Pancreas (tissue), 10 donors: ENCODE measurements at regions not wholly inside any gene's neighbourhood (a gene's known extent, or its start where the extent isn't known, plus 50 kb on each side); places are given as distances from the start of the nearest gene placed in this dataset.

Source experiments
- ATAC-seq, 4 donors: fragments of 200-7000 bp; cut with Tn5 transposase; one replicate each; pipeline versions ENCODE4 v1.8.0 to v1.9.1; 2020; ENCODE audit warnings: mild to moderate bottlenecking in 4 of 4, moderate library complexity in 4 of 4
- DNase-seq, 6 donors: peaks; one replicate each; pipeline ENCODE4 v3.0.0-alpha.2; 2020
- FAIRE-seq: peaks from 2 replicates; lab custom pipeline; 2012; peaks lifted over from hg19 to GRCh38; lab: Jason Lieb, UNC
- H3K27ac ChIP-seq, 4 donors: fragments of 200-600 bp; sonication (generic); 1 replicate in 3 of 4; 2 replicates in 1 of 4; pipeline versions ENCODE4 v1.5.0 to v1.8.0; 2020
- H3K27me3 ChIP-seq, 4 donors: fragments of 200-600 bp; one replicate each; pipeline ENCODE4 v1.8.0; 2021
- H3K36me3 ChIP-seq, 3 donors: fragments of 200-600 bp; sonication (generic) in 1 of 3; one replicate each; pipeline versions ENCODE4 v1.5.0 to v1.8.0; 2020 to 2021
- H3K4me1 ChIP-seq, 3 donors: fragments of 200-600 bp; one replicate each; pipeline ENCODE4 v1.8.0; 2021
- H3K4me3 ChIP-seq, 4 donors: fragments of 200-600 bp; sonication (generic) in 2 of 4; one replicate each; pipeline versions ENCODE4 v1.5.0 to v1.8.0; 2020 to 2021
- H3K9me3 ChIP-seq, 4 donors: fragments of 200-600 bp; one replicate each; pipeline ENCODE4 v1.8.0; 2021
- CTCF ChIP-seq, 4 donors: fragments of 200-600 bp; sonication (generic) in 3 of 4; IDR thresholded peaks; one replicate each; pipeline versions ENCODE4 v1.5.0 to v1.8.0; 2021; ENCODE audit warnings: antibody characterized with exemption in 4 of 4
- WGBS, 2 donors: extraction: QIAGEN DNeasy Blood & Tissue Kit; methylation state at CpG; one replicate each; pipeline ENCODE4 v1.1.7; 2013; 5-methylcytosine and 5-hydroxymethylcytosine counted together
- intact Hi-C, 3 donors: fragments of 100-400 bp; cut with DNase I; formaldehyde crosslinking; loops; one replicate each; pipeline versions ENCODE4 v1.11.1 to v1.14.2; 2022
- donor health status: healthy with polysubstance abuse.
- donor health status: DM: no; HTN: no; CAD: no; lungs with moderate emphysema.
- donor health status: DM: no; HTN: no; CAD: no.
- donor health status: control.
- donor health status: control.
- donor health status: Bipolar disorder and iron deficiency.
- donor health status: DM: yes; HTN: yes; CAD: no.
- donor health status: DM: no; HTN: no; CAD: no.
- donor health status: DM: no; HTN: no; CAD: no.
- donor health status: DM: yes; HTN: yes; CAD: no.

GRCh38 chr1:194515916-194516315 is 1329.5 kb upstream of the B3GALT2 start:
- 14 to 19% methylated on average over 4 of the region's 4 CpGs for WGBS, 2 donors
- FAIRE-seq (no peak), ATAC-seq (no peak), DNase-seq (no peak)
- Histone ChIP-seq H3K4me1 (no peaks in the 10 kb centered on the region), H3K9me3 (no peaks in the 10 kb centered on the region), H3K36me3 (no peaks in the 10 kb centered on the region), H3K27me3 (no peaks in the 10 kb centered on the region), H3K27ac (no peak overlapping the region), H3K4me3 (no peak overlapping the region)
- intact Hi-C loops, result no loop called here
- TF ChIP-seq CTCF (IDR thresholded peaks at IDR 0.05), result no peak

DNA sequence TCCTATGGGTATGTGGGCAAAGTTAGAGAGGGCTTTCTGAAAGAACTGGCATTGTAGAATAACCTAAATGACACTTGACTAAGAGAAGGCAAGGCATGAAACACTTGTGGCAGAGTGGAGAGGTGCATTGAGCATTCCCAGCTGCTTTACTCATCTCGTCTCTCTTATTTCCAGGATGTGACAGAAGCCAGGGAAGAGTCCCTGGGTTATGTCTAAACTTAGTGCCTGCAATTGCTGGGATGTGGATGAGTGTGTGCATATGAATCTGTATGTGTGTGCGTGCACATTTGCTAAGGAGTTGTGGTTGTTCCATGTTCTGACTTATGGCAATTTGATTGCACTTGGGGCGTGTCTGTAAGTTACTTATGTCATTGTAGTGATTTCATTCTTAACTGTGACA is 1326.5 kb upstream of the B3GALT2 start:
- WGBS, 2 donors, result 41 to 66% methylated on average over 3 of the region's 3 CpGs
- Histone ChIP-seq H3K36me3 (no peaks in the 10 kb centered on the region), H3K4me1 (no peaks in the 10 kb centered on the region), H3K27me3 (no peaks in the 10 kb centered on the region), H3K27ac (no peak overlapping the region), H3K4me3 (no peak overlapping the region), H3K9me3 (no peaks in the 10 kb centered on the region)
- no peak for TF ChIP-seq CTCF (IDR thresholded peaks at IDR 0.05)
- no peak for DNase-seq
- FAIRE-seq, result no peak
- ATAC-seq, result no peak
- intact Hi-C loops, result no loop called here

DNA sequence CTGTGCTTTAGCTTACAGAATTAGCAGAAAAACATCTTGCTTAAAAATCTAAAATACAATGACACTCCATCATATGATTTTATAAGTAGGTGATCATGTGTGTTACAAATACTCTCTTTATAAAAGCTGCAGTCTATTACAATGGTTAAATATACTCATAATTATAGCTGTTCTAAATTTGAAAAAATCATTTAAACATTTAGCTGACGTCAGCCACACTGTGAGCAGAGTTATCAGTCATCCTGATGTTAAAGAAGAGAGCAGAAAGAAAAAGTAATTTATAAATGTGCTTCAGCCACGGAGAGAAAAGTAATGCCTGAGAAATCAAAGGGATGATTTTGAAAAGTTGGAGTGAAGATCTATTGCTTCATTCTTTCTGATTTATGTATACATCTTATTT is 1325.9 kb upstream of the B3GALT2 start:
- no peak for ATAC-seq
- 18 to 21% methylated on average over 2 of the region's 2 CpGs for WGBS, 2 donors
- TF ChIP-seq CTCF (IDR thresholded peaks at IDR 0.05), result no peak
- H3K27ac ChIP-seq, result no peak overlapping the region
- no peaks in the 10 kb centered on the region for H3K4me1 ChIP-seq
- no peak for DNase-seq
- intact Hi-C loops, result no loop called here
- no peaks in the 10 kb centered on the region for H3K9me3 ChIP-seq
- H3K36me3 ChIP-seq, result no peaks in the 10 kb centered on the region
- no peak for FAIRE-seq
- no peaks in the 10 kb centered on the region for H3K27me3 ChIP-seq
- no peak overlapping the region for H3K4me3 ChIP-seq

- ATAC-seq, result no peak
- TF ChIP-seq CTCF (IDR thresholded peaks at IDR 0.05), result no peak
- DNase-seq, result no peak
- no peaks in the 10 kb centered on the region for H3K36me3 ChIP-seq
- no peaks in the 10 kb centered on the region for H3K27me3 ChIP-seq
- no peak overlapping the region for H3K27ac ChIP-seq
- WGBS, 2 donors, result 77 to 92% methylated on average over 2 of the region's 2 CpGs
- intact Hi-C loops, result no loop called here
- FAIRE-seq, result no peak
- H3K4me3 ChIP-seq, result no peak overlapping the region
- H3K9me3 ChIP-seq, result no peaks in the 10 kb centered on the region
- no peaks in the 10 kb centered on the region for H3K4me1 ChIP-seq
Observed at GRCh38 chr1:194503209-194503608, 1316.8 kb upstream of the B3GALT2 start.

DNA sequence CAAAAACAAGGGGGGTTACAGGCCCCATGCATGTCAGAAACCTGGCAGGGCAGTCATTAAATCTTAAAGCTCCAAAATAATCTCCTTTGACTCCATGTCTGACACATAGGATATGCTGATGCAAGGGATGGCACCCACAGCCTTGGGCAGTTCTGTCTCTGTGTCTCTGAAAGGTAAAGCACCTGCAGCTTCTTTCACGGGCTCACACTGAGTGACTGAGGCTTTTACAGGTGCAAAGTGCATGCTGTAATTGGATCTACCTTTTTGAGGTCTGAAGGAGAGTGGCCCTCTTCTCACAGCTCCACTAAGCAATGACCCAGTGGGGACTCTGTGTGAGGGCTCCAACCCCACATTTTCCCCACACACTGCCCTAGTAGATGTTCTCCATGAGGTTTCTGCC is 1309.0 kb upstream of the B3GALT2 start:
- Histone ChIP-seq H3K4me1 (no peaks in the 10 kb centered on the region), H3K9me3 (no peaks in the 10 kb centered on the region), H3K27ac (no peak overlapping the region), H3K4me3 (no peak overlapping the region), H3K27me3 (no peaks in the 10 kb centered on the region), H3K36me3 (no peaks in the 10 kb centered on the region)
- FAIRE-seq, result no peak
- DNase-seq, result no peak
- TF ChIP-seq CTCF (IDR thresholded peaks at IDR 0.05), result no peak
- 39 to 81% methylated on average over 1 of the region's 1 CpG for WGBS, 2 donors
- intact Hi-C loops, result no loop called here
- ATAC-seq, result no peak
